Esophagus squamous epithelium (tissue), 5 donors: ENCODE measurements at regions not wholly inside any gene's neighbourhood (a gene's known extent, or its start where the extent isn't known, plus 50 kb on each side); places are given as distances from the start of the nearest gene placed in this dataset.

Experiments used
- DNase-seq: peaks from one replicate; lab custom pipeline; 2025; lab: John Stamatoyannopoulos, UW
- H3K27ac ChIP-seq, 4 donors: fragments of 200-600 bp; sonication (generic); one replicate each; pipeline ENCODE4 v1.5.1; 2016 to 2019; ENCODE audit warnings: mild to moderate bottlenecking in 1 of 4
- H3K27me3 ChIP-seq, 4 donors: fragments of 200-600 bp; sonication (generic); 1 replicate in 3 of 4; 2 replicates in 1 of 4; pipeline versions ENCODE4 v1.5.1 to v1.6.0; 2017 to 2021; ENCODE audit warnings: antibody characterized with exemption in 1 of 4
- H3K36me3 ChIP-seq, 3 donors: fragments of 200-600 bp; sonication (generic); one replicate each; pipeline ENCODE4 v1.5.1; 2016 to 2019
- H3K4me1 ChIP-seq, 3 donors: fragments of 200-600 bp; sonication (generic); one replicate each; pipeline ENCODE4 v1.5.1; 2017 to 2019
- H3K4me3 ChIP-seq, 4 donors: fragments of 200-600 bp; sonication (generic); 1 replicate in 3 of 4; 2 replicates in 1 of 4; pipeline ENCODE4 v1.5.1; 2016 to 2019; ENCODE audit warnings: mild to moderate bottlenecking in 2 of 4, moderate library complexity in 1 of 4
- H3K9me3 ChIP-seq, 3 donors: fragments of 200-600 bp; sonication (generic); one replicate each; pipeline ENCODE4 v1.5.1; 2016 to 2019
- POLR2A ChIP-seq, 4 donors: fragments of 450-650 bp; IDR thresholded peaks; one replicate each; pipeline ENCODE4 v1.6.1; 2017; ENCODE audit warnings: antibody characterized with exemption in 4 of 4, mild to moderate bottlenecking in 4 of 4, moderate library complexity in 3 of 4
- WGBS, 2 donors: methylation state at CpG; one replicate each; pipeline ENCODE4 v1.1.5; 2018; 5-methylcytosine and 5-hydroxymethylcytosine counted together
- intact Hi-C: fragments of 100-400 bp; cut with DNase I; formaldehyde crosslinking; loops from one replicate; pipeline ENCODE4 v1.15.0; 2022
- TF ChIP-seq, protein P1 (sequence below), 6 experiments: fragments of 450-650 bp in 4 of 6; fragments of 200-600 bp in 2 of 6; sonication (generic) in 2 of 6; IDR thresholded peaks; one replicate each; pipeline ENCODE4 v1.5.1; 2016 to 2019; ENCODE audit warnings: antibody characterized with exemption in 6 of 6, mild to moderate bottlenecking in 4 of 6, moderate library complexity in 4 of 6
- donor health status: DM: yes; HTN: yes; CAD: no.

DNA sequence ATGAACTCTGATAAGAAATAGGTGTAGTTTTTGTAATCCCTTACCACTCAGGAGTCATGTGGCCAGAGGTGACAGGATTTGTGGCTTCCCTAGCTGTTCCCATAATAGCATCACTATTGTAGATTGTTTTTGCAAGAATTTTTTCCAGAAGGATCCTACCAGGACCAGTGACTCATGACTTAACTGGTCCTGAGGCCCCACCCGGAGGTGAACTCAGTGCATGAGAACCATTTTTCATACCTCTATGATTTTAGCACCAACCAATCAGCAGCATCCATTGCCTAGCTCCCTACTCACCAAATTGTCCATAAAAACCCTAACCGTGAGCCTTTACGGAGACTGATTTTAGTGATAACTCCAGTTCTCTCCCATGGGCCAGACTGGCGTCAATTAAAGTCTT, 484.8 kb downstream of the PSAT1 start:
- 87 to 88% methylated on average over 4 of the region's 4 CpGs for WGBS, 2 donors

DNA sequence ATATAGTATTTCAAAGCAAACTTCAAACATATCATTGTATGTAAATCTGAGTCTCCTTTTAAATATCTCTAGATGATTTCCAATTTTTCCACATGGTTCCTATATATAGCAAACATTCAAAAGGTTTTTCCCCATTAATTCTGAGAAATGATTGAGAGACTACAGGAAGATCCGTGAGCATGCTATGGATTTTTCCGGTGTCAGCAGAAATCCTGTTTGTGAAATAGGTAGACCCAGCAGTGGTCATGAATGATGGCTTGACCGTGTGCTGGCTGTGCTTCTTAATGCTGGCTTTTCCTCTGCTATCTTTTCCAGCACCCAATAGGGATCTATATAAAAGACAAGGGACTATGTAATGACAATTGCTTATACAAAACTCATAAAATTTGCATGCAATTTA, 485.3 kb downstream of the PSAT1 start:
- H3K27me3 ChIP-seq, result no peaks in the 10 kb centered on the region
- DNase-seq, result no peak
- H3K9me3 ChIP-seq, result no peaks in the 10 kb centered on the region
- intact Hi-C loops, result no loop called here
- 77 to 95% methylated on average over 3 of the region's 3 CpGs for WGBS, 2 donors
- no peaks in the 10 kb centered on the region for H3K36me3 ChIP-seq
- no peaks in the 10 kb centered on the region for H3K4me1 ChIP-seq
- no peak overlapping the region for H3K27ac ChIP-seq
- H3K4me3 ChIP-seq, result no peak overlapping the region
- no peak for TF ChIP-seq POLR2A (IDR thresholded peaks at IDR 0.05)
- TF ChIP-seq, protein P1, sequence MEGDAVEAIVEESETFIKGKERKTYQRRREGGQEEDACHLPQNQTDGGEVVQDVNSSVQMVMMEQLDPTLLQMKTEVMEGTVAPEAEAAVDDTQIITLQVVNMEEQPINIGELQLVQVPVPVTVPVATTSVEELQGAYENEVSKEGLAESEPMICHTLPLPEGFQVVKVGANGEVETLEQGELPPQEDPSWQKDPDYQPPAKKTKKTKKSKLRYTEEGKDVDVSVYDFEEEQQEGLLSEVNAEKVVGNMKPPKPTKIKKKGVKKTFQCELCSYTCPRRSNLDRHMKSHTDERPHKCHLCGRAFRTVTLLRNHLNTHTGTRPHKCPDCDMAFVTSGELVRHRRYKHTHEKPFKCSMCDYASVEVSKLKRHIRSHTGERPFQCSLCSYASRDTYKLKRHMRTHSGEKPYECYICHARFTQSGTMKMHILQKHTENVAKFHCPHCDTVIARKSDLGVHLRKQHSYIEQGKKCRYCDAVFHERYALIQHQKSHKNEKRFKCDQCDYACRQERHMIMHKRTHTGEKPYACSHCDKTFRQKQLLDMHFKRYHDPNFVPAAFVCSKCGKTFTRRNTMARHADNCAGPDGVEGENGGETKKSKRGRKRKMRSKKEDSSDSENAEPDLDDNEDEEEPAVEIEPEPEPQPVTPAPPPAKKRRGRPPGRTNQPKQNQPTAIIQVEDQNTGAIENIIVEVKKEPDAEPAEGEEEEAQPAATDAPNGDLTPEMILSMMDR (IDR thresholded peaks at IDR 0.05), result no peak

More for the DNA sequence above, 484.8 kb downstream of the PSAT1 start:
- Histone ChIP-seq H3K36me3 (no peaks in the 10 kb centered on the region), H3K4me1 (no peaks in the 10 kb centered on the region), H3K4me3 (no peak overlapping the region), H3K9me3 (no peaks in the 10 kb centered on the region), H3K27ac (no peak overlapping the region), H3K27me3 (no peaks in the 10 kb centered on the region)
- DNase-seq, result no peak
- TF ChIP-seq, protein P1 (IDR thresholded peaks at IDR 0.05), result no peak
- no peak for TF ChIP-seq POLR2A (IDR thresholded peaks at IDR 0.05)
- intact Hi-C loops, result no loop called here

DNA sequence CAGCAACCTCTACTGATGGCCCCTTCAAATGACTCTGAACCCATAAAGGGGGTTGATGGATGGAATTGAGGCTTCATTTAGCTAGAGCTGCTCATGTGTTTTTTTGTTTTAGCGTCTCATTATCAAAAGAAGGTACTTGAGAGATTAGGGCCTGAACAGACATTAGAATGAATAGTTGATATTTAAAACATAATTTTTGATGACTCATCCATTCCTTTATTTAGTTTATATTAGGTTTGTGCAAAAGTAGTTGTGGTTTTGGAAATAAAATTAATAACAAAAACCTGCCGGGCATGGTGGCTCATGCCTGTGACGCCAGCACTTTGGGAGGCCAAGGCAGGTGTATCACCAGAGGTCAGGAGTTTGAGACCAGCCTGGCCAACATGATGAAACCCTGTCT, 485.9 kb downstream of the PSAT1 start:
- TF ChIP-seq, protein P1 (IDR thresholded peaks at IDR 0.05), result no peak
- 34 to 41% methylated on average over 2 to 3 of the region's 3 CpGs for WGBS, 2 donors
- DNase-seq, result no peak

DNA sequence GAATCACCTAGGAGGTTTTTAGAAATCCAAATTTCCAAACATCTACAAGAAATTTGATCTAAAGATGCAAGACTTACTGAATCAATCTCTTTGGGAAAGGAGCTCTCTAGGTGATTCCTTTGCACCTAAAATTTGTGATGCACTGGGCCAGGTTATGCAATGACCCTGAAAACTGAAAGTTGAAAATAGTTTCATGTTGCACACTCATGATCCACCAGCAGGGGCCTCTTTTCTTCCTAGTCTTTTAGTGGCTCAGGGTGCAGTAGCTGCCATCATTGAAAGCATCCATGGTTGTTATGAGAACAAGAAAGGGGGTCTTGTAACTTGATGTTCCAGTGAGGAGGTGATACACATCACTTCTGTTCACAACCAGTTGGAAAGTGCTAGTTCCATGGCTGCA, 486.8 kb downstream of the PSAT1 start:
- no peaks in the 10 kb centered on the region for H3K4me1 ChIP-seq
- no peaks in the 10 kb centered on the region for H3K36me3 ChIP-seq
- no peak overlapping the region for H3K4me3 ChIP-seq
- intact Hi-C loops, result no loop called here
- no peaks in the 10 kb centered on the region for H3K9me3 ChIP-seq
- DNase-seq, result no peak
- no peak overlapping the region for H3K27ac ChIP-seq
- no peaks in the 10 kb centered on the region for H3K27me3 ChIP-seq
- no peak for TF ChIP-seq POLR2A (IDR thresholded peaks at IDR 0.05)
- TF ChIP-seq, protein P1 (IDR thresholded peaks at IDR 0.05), result peak in 1 of 6 experiments; percentile 29

More for the DNA sequence above, 485.9 kb downstream of the PSAT1 start:
- intact Hi-C loops, result no loop called here
- Histone ChIP-seq H3K27me3 (no peaks in the 10 kb centered on the region), H3K9me3 (no peaks in the 10 kb centered on the region), H3K4me1 (no peaks in the 10 kb centered on the region), H3K27ac (no peak overlapping the region), H3K4me3 (no peak overlapping the region), H3K36me3 (no peaks in the 10 kb centered on the region)

DNA sequence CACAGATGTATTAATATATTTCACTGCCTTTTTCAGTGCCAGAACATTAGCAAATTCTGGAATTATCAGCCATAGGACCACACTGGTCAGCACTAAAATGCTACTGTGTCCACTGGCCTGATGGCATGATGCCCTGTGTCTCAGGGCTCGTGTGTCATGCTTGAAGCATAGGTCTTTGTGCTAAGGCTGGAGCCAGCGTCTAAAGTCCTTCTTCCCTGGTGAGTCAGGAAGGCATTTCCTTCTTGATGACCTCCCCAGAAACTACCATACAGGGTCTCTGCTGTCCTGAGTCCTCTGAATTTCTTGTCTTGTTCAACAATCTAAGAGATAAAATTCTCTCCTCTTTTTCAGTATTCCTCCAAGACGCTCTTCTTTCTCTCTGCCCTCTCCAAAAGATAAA, 489.9 kb downstream of the PSAT1 start:
- Histone ChIP-seq H3K4me3 (no peak overlapping the region), H3K9me3 (no peaks in the 10 kb centered on the region), H3K4me1 (peaks cover 0 to 5% (median 0%) of the 10 kb centered on the region in 3 donors), H3K36me3 (no peaks in the 10 kb centered on the region), H3K27ac (no peak overlapping the region), H3K27me3 (no peaks in the 10 kb centered on the region)
- intact Hi-C loops, result no loop called here
- WGBS, 2 donors, result 66 to 72% methylated on average over 2 to 3 of the region's 3 CpGs
- DNase-seq, result no peak
- TF ChIP-seq, protein P1 (IDR thresholded peaks at IDR 0.05), result no peak
- TF ChIP-seq POLR2A (IDR thresholded peaks at IDR 0.05), result no peak
